ENCODE measurements at regions not wholly inside any gene's neighbourhood (a gene's known extent, or its start where the extent isn't known, plus 50 kb on each side); places are given as distances from the start of the nearest gene placed in this dataset.
A peak's percentile ranks its signal among the peaks of the same experiment; 100 is the strongest.

GRCh38 chr10:80870282-80870681 lies 332.6 kb downstream of the SH2D4B start:
- DNase-seq: no peak

GRCh38 chr10:80871083-80871482 lies 333.4 kb downstream of the SH2D4B start:
- no peak for DNase-seq

- DNase-seq: no peak
These were observed 340.6 kb downstream of the SH2D4B start for GRCh38 chr10:80878330-80878729.

- DNase-seq: no peak
These were observed 352.4 kb downstream of the SH2D4B start for GRCh38 chr10:80890146-80890545.

GRCh38 chr10:80893256-80893655 lies 355.6 kb downstream of the SH2D4B start:
- no peak for DNase-seq

- no peak for DNase-seq
These were observed 356.6 kb downstream of the SH2D4B start for GRCh38 chr10:80894311-80894791.

- DNase-seq: no peak
These were observed 357.2 kb downstream of the SH2D4B start for GRCh38 chr10:80894797-80895467.

GRCh38 chr10:80896076-80896475 lies 358.4 kb downstream of the SH2D4B start:
- DNase-seq: no peak

- DNase-seq: no peak
These were observed 359.3 kb downstream of the SH2D4B start for GRCh38 chr10:80896959-80897358.

- DNase-seq: peak; percentile 83
These were observed 363.0 kb downstream of the SH2D4B start for GRCh38 chr10:80900661-80901060.

- no peak for DNase-seq
These were observed 370.9 kb downstream of the SH2D4B start for GRCh38 chr10:80908611-80909010.

GRCh38 chr10:80909254-80909653 lies 371.6 kb downstream of the SH2D4B start:
- no peak for DNase-seq

GRCh38 chr10:80917636-80918035 lies 379.9 kb downstream of the SH2D4B start:
- DNase-seq: no peak

- DNase-seq: no peak
These were observed 383.3 kb downstream of the SH2D4B start for GRCh38 chr10:80921032-80921431.

- peak; percentile 71 for DNase-seq
These were observed 386.6 kb downstream of the SH2D4B start for GRCh38 chr10:80924063-80924952.

GRCh38 chr10:80927419-80928078 lies 389.8 kb downstream of the SH2D4B start:
- DNase-seq: no peak

- DNase-seq: no peak
These were observed 401.2 kb downstream of the SH2D4B start for GRCh38 chr10:80938903-80939302.

- peak; percentile 68 for DNase-seq
These were observed 407.7 kb downstream of the SH2D4B start for GRCh38 chr10:80945264-80945880.

- no peak for DNase-seq
These were observed 408.4 kb downstream of the SH2D4B start for GRCh38 chr10:80946073-80946472.

- no peak for DNase-seq
These were observed 409.4 kb downstream of the SH2D4B start for GRCh38 chr10:80946957-80947726.

- no peak for DNase-seq
These were observed 412.1 kb downstream of the SH2D4B start for GRCh38 chr10:80949785-80950184.

- DNase-seq: peak; percentile 7
These were observed 414.7 kb downstream of the SH2D4B start for GRCh38 chr10:80952436-80952835.
